Activated CD4-positive, alpha-beta T cell treated with anti-CD3 and anti-CD28 coated beads for 36 hours (primary cell): ENCODE measurements at regions not wholly inside any gene's neighbourhood (a gene's known extent, or its start where the extent isn't known, plus 50 kb on each side); places are given as distances from the start of the nearest gene placed in this dataset.
A peak's percentile ranks its signal among the peaks of the same experiment; 100 is the strongest.

Experiments used
- ATAC-seq: fragments of 200-7000 bp; cut with Tn5 transposase; one replicate; pipeline ENCODE4 v1.10.0; 2021; ENCODE audit warnings: mild to moderate bottlenecking, moderate library complexity
- CTCF ChIA-PET: fragments of 350-600 bp; sonication (Branson Sonifier 250); formaldehyde crosslinking; loops from one replicate; lab custom pipeline; 2021; ENCODE audit warnings: antibody characterized with exemption; lab: Charles Lee
- POLR2A ChIA-PET: fragments of 350-600 bp; sonication (Branson Sonifier 250); formaldehyde crosslinking; loops from one replicate; lab custom pipeline; 2021; ENCODE audit warnings: antibody characterized with exemption, inconsistent platforms; lab: Charles Lee
- DNase-seq: peaks from one replicate; pipeline ENCODE4 v3.0.0-alpha.2; 2020
- H3K27ac Mint-ChIP-seq: one replicate; pipeline ENCODE4 v1.8.0; 2021; ENCODE audit warnings: mixed read lengths
- H3K27me3 Mint-ChIP-seq: one replicate; pipeline ENCODE4 v1.8.0; 2021; ENCODE audit warnings: mixed read lengths
- H3K36me3 Mint-ChIP-seq: one replicate; pipeline ENCODE4 v1.8.0; 2021; ENCODE audit warnings: low read depth, mixed read lengths
- H3K4me1 Mint-ChIP-seq: one replicate; pipeline ENCODE4 v1.8.0; 2021; ENCODE audit warnings: mixed read lengths
- H3K4me3 Mint-ChIP-seq: one replicate; pipeline ENCODE4 v1.8.0; 2021; ENCODE audit warnings: mild to moderate bottlenecking, moderate library complexity, mixed read lengths
- H3K9me3 Mint-ChIP-seq: one replicate; pipeline ENCODE4 v1.8.0; 2021; ENCODE audit warnings: low read depth, mixed read lengths
- intact Hi-C, 2 experiments: fragments of 100-400 bp; cut with DNase I in 1 of 2; cut with micrococcal nuclease in 1 of 2; formaldehyde crosslinking; loops; one replicate each; pipeline versions ENCODE4 v1.14.2 to v1.15.1; 2022 to 2024; cut with DNase I, micrococcal nuclease

DNA sequence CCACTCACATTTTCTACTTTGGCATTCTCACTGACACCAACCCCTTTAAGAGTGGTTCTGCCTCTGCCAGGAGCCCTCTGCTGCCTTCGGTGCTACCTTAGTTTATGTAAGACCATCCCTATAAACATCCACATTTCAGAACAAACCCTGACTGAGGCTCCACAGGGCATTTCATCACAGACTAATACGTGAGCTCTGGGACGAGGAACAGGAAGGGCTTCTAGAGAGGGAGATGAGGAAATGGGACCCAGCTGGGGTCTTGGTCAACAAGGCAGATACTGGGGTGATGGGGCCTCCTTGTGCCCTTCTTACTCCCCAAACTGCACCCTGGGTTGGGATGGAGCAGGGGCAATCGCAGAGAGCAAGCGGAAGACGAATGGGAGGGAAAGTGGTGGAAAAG lies 86.5 kb upstream of the FYN start:
- CTCF ChIA-PET: interaction anchor here (1.5 kb wide), 1 partner anchor 33 kb away, joined by 4 read pairs; no protein-coding TSS in a partner anchor
- Mint-ChIP-seq H3K4me3 (no peak overlapping the region), H3K4me1 (no peaks in the 10 kb centered on the region), H3K9me3 (no peaks in the 10 kb centered on the region), H3K27ac (no peak overlapping the region), H3K27me3 (no peaks in the 10 kb centered on the region), H3K36me3 (no peaks in the 10 kb centered on the region)
- intact Hi-C loops: no loop called here
- no peak for ATAC-seq
- POLR2A ChIA-PET: no interaction called here
- DNase-seq: no peak

DNA sequence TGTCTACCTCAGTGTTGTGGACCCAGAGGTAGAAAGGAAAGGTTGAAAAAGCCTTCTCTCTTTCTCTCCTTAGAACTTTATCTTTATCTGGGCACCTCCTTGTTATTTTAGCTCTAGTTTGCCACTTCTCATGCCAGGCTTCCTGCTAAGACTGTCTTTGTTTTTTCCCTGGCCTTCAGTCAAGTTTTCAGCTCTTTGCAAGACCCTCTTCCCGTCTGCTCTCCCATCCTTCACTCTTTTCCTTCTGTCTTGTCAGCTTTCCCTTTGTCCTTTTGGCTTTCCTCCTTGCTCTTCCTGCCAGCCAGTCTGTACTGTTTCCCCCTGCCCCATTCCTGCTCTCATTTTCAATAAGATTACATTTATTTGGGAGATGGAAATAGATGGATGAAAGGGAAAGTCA lies 86.8 kb upstream of the CCN6 start:
- Mint-ChIP-seq H3K27ac (no peak overlapping the region), H3K4me3 (no peak overlapping the region), H3K4me1 (peaks cover 21% of the 10 kb centered on the region), H3K9me3 (no peaks in the 10 kb centered on the region), H3K27me3 (no peaks in the 10 kb centered on the region), H3K36me3 (no peaks in the 10 kb centered on the region)
- ChIA-PET CTCF (interaction anchor here (0.9 to 1.2 kb wide), 3 partner anchors 9 to 77 kb away, joined by 3 to 4 read pairs (median 3); no protein-coding TSS in a partner anchor), POLR2A (no interaction called here)
- intact Hi-C loops: no loop called here
- DNase-seq: no peak
- no peak for ATAC-seq

DNA sequence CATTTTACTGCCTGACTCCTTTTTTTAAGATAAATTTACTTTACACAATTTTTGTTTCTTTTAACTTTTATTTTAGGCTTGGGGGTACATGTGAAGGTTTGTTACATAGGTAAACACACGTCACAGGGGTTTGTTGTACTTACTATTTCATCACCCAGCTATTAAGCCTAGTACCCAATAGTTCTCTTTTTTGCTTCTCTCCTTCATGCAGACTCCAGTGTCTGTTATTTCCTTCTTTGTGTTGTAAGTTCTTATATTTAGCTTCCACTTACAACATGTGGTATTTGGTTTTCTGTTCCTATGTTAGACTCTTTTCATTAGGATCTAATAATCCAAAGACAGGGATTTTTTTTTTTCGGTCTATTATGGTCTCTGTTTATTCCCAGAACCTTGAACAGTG lies 83.5 kb upstream of the CCN6 start:
- ChIA-PET CTCF (interaction anchor here (0.7 to 1.1 kb wide), 2 partner anchors 10 to 11 kb away, joined by 3 read pairs; no protein-coding TSS in a partner anchor), POLR2A (no interaction called here)
- no peak overlapping the region for H3K27ac Mint-ChIP-seq
- DNase-seq: no peak
- H3K9me3 Mint-ChIP-seq: no peaks in the 10 kb centered on the region
- no peaks in the 10 kb centered on the region for H3K27me3 Mint-ChIP-seq
- H3K4me1 Mint-ChIP-seq: peaks cover 54% of the 10 kb centered on the region
- no peak overlapping the region for H3K4me3 Mint-ChIP-seq
- ATAC-seq: no peak
- no peaks in the 10 kb centered on the region for H3K36me3 Mint-ChIP-seq
- intact Hi-C loops: loop anchor here in 1 of 2 experiments (5.0 kb wide), 1 partner anchor 208 kb away; no protein-coding TSS in a partner anchor

GRCh38 chr6:111971181-111971841 lies 82.6 kb upstream of the CCN6 start:
- H3K4me1 Mint-ChIP-seq: peaks cover 63% of the 10 kb centered on the region
- H3K27ac Mint-ChIP-seq: peak overlapping the region; percentile 90
- H3K36me3 Mint-ChIP-seq: no peaks in the 10 kb centered on the region
- no peak overlapping the region for H3K4me3 Mint-ChIP-seq
- no peaks in the 10 kb centered on the region for H3K27me3 Mint-ChIP-seq
- ChIA-PET CTCF (interaction anchor here (0.7 to 3.6 kb wide), 2 partner anchors 11 to 71 kb away, joined by 3 to 23 read pairs; no protein-coding TSS in a partner anchor), POLR2A (no interaction called here)
- DNase-seq: no peak
- intact Hi-C loops: loop anchor here in 1 of 2 experiments (5.0 kb wide), 1 partner anchor 209 kb away; no protein-coding TSS in a partner anchor
- ATAC-seq: no peak
- H3K9me3 Mint-ChIP-seq: no peaks in the 10 kb centered on the region

DNA sequence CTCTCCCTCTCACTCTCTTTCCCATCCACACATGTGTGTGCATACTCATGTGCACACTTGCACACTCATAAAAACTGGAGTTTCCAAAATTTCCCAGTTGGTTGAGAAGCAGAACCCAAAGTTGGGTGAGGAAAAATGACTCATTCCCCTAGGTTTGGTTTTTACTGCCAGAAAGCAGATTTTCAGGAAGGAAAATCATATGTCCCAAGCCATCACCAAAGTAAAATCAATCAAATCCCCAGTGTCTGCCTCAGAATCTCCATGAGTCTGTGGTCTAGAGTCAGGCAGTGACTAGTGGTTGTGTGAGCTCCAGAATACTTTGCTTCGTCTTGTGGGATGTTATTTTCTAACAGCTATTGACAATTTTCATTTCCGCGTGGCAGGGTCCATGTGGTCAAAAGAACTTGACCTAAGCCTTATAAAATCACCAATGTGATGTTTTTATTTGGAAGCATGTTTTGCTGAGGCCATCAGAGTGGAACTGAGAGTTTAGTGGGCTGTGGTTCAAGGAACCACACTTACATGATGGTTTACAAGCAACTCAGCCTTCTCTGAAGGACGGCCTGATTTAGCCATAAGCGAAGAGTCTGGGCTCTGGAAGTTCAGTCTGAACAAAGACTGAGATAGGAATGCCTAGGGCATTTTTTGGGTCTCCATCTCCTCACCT lies 81.9 kb upstream of the CCN6 start:
- Mint-ChIP-seq H3K4me1 (peaks cover 70% of the 10 kb centered on the region), H3K4me3 (no peak overlapping the region), H3K27me3 (no peaks in the 10 kb centered on the region), H3K36me3 (no peaks in the 10 kb centered on the region), H3K27ac (peak overlapping the region; percentile 90), H3K9me3 (no peaks in the 10 kb centered on the region)
- ATAC-seq (no peak), DNase-seq (no peak)
- POLR2A ChIA-PET: interaction anchor here (1.7 to 2.0 kb wide), 2 partner anchors 18 to 98 kb away, joined by 5 to 11 read pairs; partner anchors contain the start of gene FYN
- intact Hi-C loops: loop anchor here (2.0 to 5.0 kb wide), 7 partner anchors 21 to 489 kb away; partner anchors contain the start of genes FYN (in 2 of the 2) and REV3L (in 1 of the 2)
- CTCF ChIA-PET: interaction anchor here (1.1 to 3.6 kb wide), 5 partner anchors 25 to 262 kb away, joined by 4 to 23 read pairs (median 5); no protein-coding TSS in a partner anchor

- intact Hi-C loops: loop anchor here (1.0 to 5.0 kb wide), 11 partner anchors 13 to 490 kb away; partner anchors contain the start of genes FYN (in 2 of the 2) and REV3L (in 1 of the 2)
- ChIA-PET CTCF (interaction anchor here (0.7 to 3.6 kb wide), 12 partner anchors 12 to 703 kb away, joined by 3 to 23 read pairs (median 5); no protein-coding TSS in a partner anchor), POLR2A (interaction anchor here (0.5 to 2.0 kb wide), 11 partner anchors 10 to 257 kb away, joined by 3 to 11 read pairs (median 4); partner anchors contain the start of gene FYN)
- ATAC-seq (peak; percentile 30), DNase-seq (no peak)
- Mint-ChIP-seq H3K4me1 (peaks cover 74% of the 10 kb centered on the region), H3K9me3 (no peaks in the 10 kb centered on the region), H3K36me3 (no peaks in the 10 kb centered on the region), H3K27me3 (no peaks in the 10 kb centered on the region), H3K27ac (peak overlapping the region; percentile 90), H3K4me3 (peak overlapping the region; percentile 65)
These were observed 81.2 kb upstream of the CCN6 start for GRCh38 chr6:111972745-111973117.

GRCh38 chr6:111973118-111973761 lies 80.7 kb upstream of the CCN6 start:
- ATAC-seq: peak; percentile 84
- Mint-ChIP-seq H3K4me3 (peak overlapping the region; percentile 65), H3K27me3 (no peaks in the 10 kb centered on the region), H3K36me3 (no peaks in the 10 kb centered on the region), H3K9me3 (no peaks in the 10 kb centered on the region), H3K27ac (peak overlapping the region; percentile 90), H3K4me1 (peaks cover 73% of the 10 kb centered on the region)
- intact Hi-C loops: loop anchor here (1.0 to 5.0 kb wide), 11 partner anchors 12 to 490 kb away; partner anchors contain the start of genes FYN (in 2 of the 2) and REV3L (in 1 of the 2)
- peak; percentile 80 for DNase-seq
- ChIA-PET CTCF (interaction anchor here (0.6 to 3.6 kb wide), 15 partner anchors 12 to 704 kb away, joined by 3 to 23 read pairs (median 5); no protein-coding TSS in a partner anchor), POLR2A (interaction anchor here (0.5 to 2.0 kb wide), 11 partner anchors 9 to 258 kb away, joined by 3 to 11 read pairs (median 4); partner anchors contain the start of gene FYN)

- H3K4me1 Mint-ChIP-seq: peaks cover 82% of the 10 kb centered on the region
- CTCF ChIA-PET: interaction anchor here (0.6 to 3.6 kb wide), 15 partner anchors 11 to 264 kb away, joined by 3 to 23 read pairs (median 5); no protein-coding TSS in a partner anchor
- intact Hi-C loops: loop anchor here (1.0 to 5.0 kb wide), 12 partner anchors 11 to 491 kb away; partner anchors contain the start of genes FYN (in 2 of the 2) and REV3L (in 1 of the 2)
These were observed 79.8 kb upstream of the CCN6 start for GRCh38 chr6:111973927-111974639.

DNA sequence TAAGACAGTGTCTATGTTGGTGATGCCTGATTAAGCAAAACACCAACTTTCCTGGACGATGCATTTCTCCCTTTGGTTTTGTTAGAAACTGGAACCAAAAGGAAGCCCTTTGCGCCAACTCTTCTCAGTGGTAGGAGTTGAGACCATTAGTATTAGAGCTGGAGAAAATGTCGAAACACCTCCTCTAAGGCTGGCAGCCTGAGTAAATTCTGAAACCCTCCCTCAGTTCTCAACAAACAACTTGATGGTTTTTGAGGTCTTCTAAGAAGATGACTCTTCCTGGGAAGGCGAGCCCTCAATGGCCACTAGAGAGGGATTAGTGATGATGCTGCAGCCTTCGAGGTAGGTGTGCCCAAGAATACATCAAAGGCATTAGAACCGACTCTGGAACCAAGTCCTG lies 78.4 kb upstream of the CCN6 start:
- H3K4me1 Mint-ChIP-seq: peaks cover 95% of the 10 kb centered on the region
- POLR2A ChIA-PET: interaction anchor here (0.6 to 1.2 kb wide), 5 partner anchors 10 to 834 kb away, joined by 3 to 5 read pairs (median 3); no protein-coding TSS in a partner anchor
- no peak overlapping the region for H3K4me3 Mint-ChIP-seq
- H3K9me3 Mint-ChIP-seq: no peaks in the 10 kb centered on the region
- CTCF ChIA-PET: interaction anchor here (0.7 to 3.0 kb wide), 4 partner anchors 9 to 214 kb away, joined by 3 to 17 read pairs (median 4); no protein-coding TSS in a partner anchor
- H3K36me3 Mint-ChIP-seq: peaks cover 1% of the 10 kb centered on the region
- ATAC-seq (peak; percentile 31), DNase-seq (peak; percentile 55)
- H3K27me3 Mint-ChIP-seq: no peaks in the 10 kb centered on the region
- peak overlapping the region; percentile 49 for H3K27ac Mint-ChIP-seq
- intact Hi-C loops: loop anchor here in 1 of 2 experiments (1.0 kb wide), 1 partner anchor 211 kb away; no protein-coding TSS in a partner anchor

More at GRCh38 chr6:111973927-111974639, 79.8 kb upstream of the CCN6 start:
- H3K9me3 Mint-ChIP-seq: no peaks in the 10 kb centered on the region
- peak overlapping the region; percentile 65 for H3K4me3 Mint-ChIP-seq
- H3K36me3 Mint-ChIP-seq: no peaks in the 10 kb centered on the region
- POLR2A ChIA-PET: interaction anchor here (0.6 to 1.7 kb wide), 4 partner anchors 10 to 150 kb away, joined by 3 to 7 read pairs (median 4); no protein-coding TSS in a partner anchor
- ATAC-seq (no peak), DNase-seq (no peak)
- no peaks in the 10 kb centered on the region for H3K27me3 Mint-ChIP-seq
- peak overlapping the region; percentile 90 for H3K27ac Mint-ChIP-seq

GRCh38 chr6:111976139-111976538 lies 77.8 kb upstream of the CCN6 start:
- ATAC-seq (no peak), DNase-seq (no peak)
- H3K27me3 Mint-ChIP-seq: no peaks in the 10 kb centered on the region
- H3K4me1 Mint-ChIP-seq: peaks cover 96% of the 10 kb centered on the region
- no peak overlapping the region for H3K4me3 Mint-ChIP-seq
- CTCF ChIA-PET: interaction anchor here (2.3 kb wide), 1 partner anchor 96 kb away, joined by 7 read pairs; no protein-coding TSS in a partner anchor
- H3K9me3 Mint-ChIP-seq: no peaks in the 10 kb centered on the region
- H3K27ac Mint-ChIP-seq: peak overlapping the region; percentile 69
- intact Hi-C loops: no loop called here
- POLR2A ChIA-PET: interaction anchor here (1.2 kb wide), 1 partner anchor 41 kb away, joined by 3 read pairs; no protein-coding TSS in a partner anchor
- peaks cover 1% of the 10 kb centered on the region for H3K36me3 Mint-ChIP-seq
